GM12873 (cell line): ENCODE measurements at regions not wholly inside any gene's neighbourhood (a gene's known extent, or its start where the extent isn't known, plus 50 kb on each side); places are given as distances from the start of the nearest gene placed in this dataset.

ENCODE experiments used
- CTCF ChIP-seq: IDR thresholded peaks from 2 replicates; pipeline ENCODE4 v1.5.1; 2012; ENCODE audit warnings: low read depth, mild to moderate bottlenecking, moderate library complexity, low read length, control low read depth; ENCODE audit not compliant: insufficient read depth; ENCODE audit errors: missing control alignments

- TF ChIP-seq CTCF: no peak
Measured at GRCh38 chr13:26923824-26924605, 163.4 kb upstream of the GPR12 start.

GRCh38 chr13:26921918-26922317 is 161.3 kb upstream of the GPR12 start:
- no peak for TF ChIP-seq CTCF

GRCh38 chr13:26920614-26921355 is 160.2 kb upstream of the GPR12 start:
- no peak for TF ChIP-seq CTCF

GRCh38 chr13:26919732-26920131 is 159.1 kb upstream of the GPR12 start:
- no peak for TF ChIP-seq CTCF

- TF ChIP-seq CTCF: no peak
Measured at GRCh38 chr13:26919311-26919710, 158.7 kb upstream of the GPR12 start.

- no peak for TF ChIP-seq CTCF
Measured at GRCh38 chr13:26914624-26915023, 154.0 kb upstream of the GPR12 start.

- no peak for TF ChIP-seq CTCF
Measured at GRCh38 chr13:26914148-26914547, 153.6 kb upstream of the GPR12 start.
